GM12878 (cell line): ENCODE measurements at regions not wholly inside any gene's neighbourhood (a gene's known extent, or its start where the extent isn't known, plus 50 kb on each side); places are given as distances from the start of the nearest gene placed in this dataset.

Source experiments
- ATAC-seq: fragments of 200-7000 bp; cut with Tn5 transposase; 3 replicates; pipeline ENCODE4 v1.9.1; 2020; ENCODE audit warnings: mild to moderate bottlenecking, moderate library complexity
- BruUV-seq: library from RNA; stranded (reverse); fragments of 400-500 nt; replicated peaks from 2 replicates; lab custom pipeline; 2021; lab: Mats Ljungman, UMichigan
- CTCF ChIA-PET: fragments of 300-600 bp; sonication (Branson Sonifier 250); formaldehyde crosslinking; extraction: SDS; loops from one replicate; lab custom pipeline; 2021; ENCODE audit warnings: inconsistent platforms; lab: Yijun Ruan, JAX
- POLR2A ChIA-PET: fragments of 350-600 bp; formaldehyde crosslinking; extraction: SDS; loops from one replicate; lab custom pipeline; 2021; ENCODE audit warnings: inconsistent platforms; lab: Charles Lee
- RAD21 ChIA-PET: fragments of 300-600 bp; sonication (Branson Sonifier 250); formaldehyde crosslinking; loops from one replicate; lab custom pipeline; 2023; ENCODE audit warnings: antibody characterized with exemption; ENCODE audit not compliant: unreplicated experiment; lab: Charles Lee
- SMC1A ChIA-PET: fragments of 300-600 bp; sonication (Branson Sonifier 250); formaldehyde crosslinking; loops from one replicate; lab custom pipeline; 2023; ENCODE audit not compliant: unreplicated experiment, uncharacterized antibody; lab: Charles Lee
- DNase-seq: peaks from one replicate; pipeline ENCODE4 v3.0.0-alpha.2; 2011; ENCODE audit warnings: low read depth, low spot score
- FAIRE-seq: peaks from 3 replicates; lab custom pipeline; 2011; peaks lifted over from hg19 to GRCh38; lab: Jason Lieb, UNC
- H2AFZ ChIP-seq: 2 replicates; pipeline ENCODE4 v1.6.0; 2011; ENCODE audit warnings: low read depth, low read length, control low read depth; ENCODE audit not compliant: control insufficient read depth
- H3K27ac ChIP-seq: 2 replicates; pipeline ENCODE4 v1.5.1; 2011; ENCODE audit warnings: control low read depth; ENCODE audit not compliant: control insufficient read depth, insufficient read depth
- H3K27me3 ChIP-seq, 2 experiments: replicated peaks in 1 of 2; 2 replicates each; pipeline versions ENCODE4 v1.6.0 to v1.6.1; 2011; ENCODE audit warnings: low read length in 1 of 2; ENCODE audit not compliant: control insufficient read depth in 2 of 2, insufficient read depth in 2 of 2
- H3K36me3 ChIP-seq, 2 experiments: 2 replicates each; pipeline ENCODE4 v1.5.1; 2011; ENCODE audit warnings: low read length in 1 of 2; ENCODE audit not compliant: control insufficient read depth in 2 of 2, insufficient read depth in 2 of 2
- H3K4me1 ChIP-seq: 2 replicates; pipeline ENCODE4 v1.6.1; 2011; ENCODE audit warnings: mild to moderate bottlenecking, low read length, moderate library complexity, mixed read lengths; ENCODE audit not compliant: control insufficient read depth, insufficient read depth
- H3K4me2 ChIP-seq: 2 replicates; pipeline ENCODE4 v1.6.0; 2011; ENCODE audit warnings: control low read depth; ENCODE audit not compliant: control insufficient read depth, insufficient read depth
- H3K4me3 ChIP-seq: fragments of 200-600 bp; sonication (generic); 2 replicates; pipeline ENCODE4 v1.5.1; 2016
- H3K79me2 ChIP-seq: 2 replicates; pipeline ENCODE4 v1.6.0; 2011; ENCODE audit warnings: low read length; ENCODE audit not compliant: control insufficient read depth, insufficient read depth
- H3K9ac ChIP-seq: 2 replicates; pipeline ENCODE4 v1.8.0; 2011; ENCODE audit warnings: low read length, control low read depth, mixed read lengths; ENCODE audit not compliant: control insufficient read depth, insufficient read depth
- H3K9me3 ChIP-seq: replicated peaks from 3 replicates; pipeline ENCODE4 v1.5.1; 2011; ENCODE audit warnings: mild to moderate bottlenecking, low read length; ENCODE audit not compliant: control insufficient read depth, insufficient read depth
- H4K20me1 ChIP-seq: 2 replicates; pipeline ENCODE4 v1.6.0; 2011; ENCODE audit not compliant: control insufficient read depth, insufficient read depth
- ATF2 ChIP-seq: IDR thresholded peaks from 2 replicates; pipeline ENCODE4 v1.6.1; 2012; ENCODE audit warnings: low read length, inconsistent platforms
- BCL3 ChIP-seq: IDR thresholded peaks from 2 replicates; pipeline ENCODE4 v1.6.1; 2011; ENCODE audit warnings: borderline replicate concordance, low read depth, mild to moderate bottlenecking, moderate library complexity, low read length; ENCODE audit not compliant: insufficient read depth, poor library complexity, severe bottlenecking
- ESRRA ChIP-seq: IDR thresholded peaks from 2 replicates; pipeline ENCODE4 v1.6.1; 2012; ENCODE audit warnings: mild to moderate bottlenecking, low read length, improper control_type of control experiment
- EZH2 ChIP-seq: IDR thresholded peaks from 2 replicates; pipeline ENCODE4 v1.6.1; 2012; ENCODE audit warnings: low read depth, mild to moderate bottlenecking, control low read depth, inconsistent platforms, low read length, borderline replicate concordance; ENCODE audit not compliant: control insufficient read depth
- HDAC2 ChIP-seq: fragments of 200-600 bp; sonication (generic); IDR thresholded peaks from 2 replicates; pipeline ENCODE4 v1.6.1; 2017
- IKZF1 ChIP-seq: fragments of 450-650 bp; conservative IDR thresholded peaks from 2 replicates; pipeline ENCODE4 v1.6.1; 2017; ENCODE audit warnings: antibody characterized with exemption, mild to moderate bottlenecking
- MAX ChIP-seq: IDR thresholded peaks from 2 replicates; pipeline ENCODE4 v1.6.1; 2012; ENCODE audit warnings: low read depth, low read length, improper control_type of control experiment
- MEF2A ChIP-seq: IDR thresholded peaks from 2 replicates; pipeline ENCODE4 v1.6.1; 2011; ENCODE audit warnings: low read depth, mild to moderate bottlenecking, low read length, moderate library complexity; ENCODE audit not compliant: insufficient read depth
- MEF2B ChIP-seq: fragments of 450-650 bp; IDR thresholded peaks from 2 replicates; pipeline ENCODE4 v1.6.1; 2018; ENCODE audit warnings: mild to moderate bottlenecking, moderate library complexity; ENCODE audit not compliant: partially characterized antibody, poor library complexity, severe bottlenecking
- MYC ChIP-seq: IDR thresholded peaks from 2 replicates; pipeline ENCODE4 v1.6.1; 2011; ENCODE audit warnings: mild to moderate bottlenecking, low read length, moderate library complexity, inconsistent platforms; ENCODE audit not compliant: insufficient read depth, insufficient replicate concordance, insufficient read length, severe bottlenecking
- RAD51 ChIP-seq: fragments of 450-650 bp; IDR thresholded peaks from 2 replicates; pipeline ENCODE4 v1.6.1; 2016; ENCODE audit warnings: moderate library complexity, mild to moderate bottlenecking, inconsistent platforms
- SRF ChIP-seq, 2 experiments: IDR thresholded peaks; 2 replicates each; pipeline ENCODE4 v1.6.1; 2011; ENCODE audit warnings: low read depth in 2 of 2, low read length in 2 of 2, mild to moderate bottlenecking in 1 of 2, moderate library complexity in 1 of 2
- STAT1 ChIP-seq: fragments of 450-650 bp; conservative IDR thresholded peaks from 2 replicates; pipeline ENCODE4 v1.6.1; 2014; ENCODE audit warnings: antibody characterized with exemption, mild to moderate bottlenecking
- YY1 ChIP-seq: IDR thresholded peaks from 2 replicates; pipeline ENCODE4 v1.6.1; 2011; ENCODE audit warnings: low read depth, mild to moderate bottlenecking, low read length
- ZBTB33 ChIP-seq: fragments of 450-650 bp; IDR thresholded peaks from 2 replicates; pipeline ENCODE4 v1.6.1; 2017; ENCODE audit warnings: mild to moderate bottlenecking
- ZNF274 ChIP-seq: IDR thresholded peaks from one replicate; pipeline ENCODE4 v1.8.0; 2011; ENCODE audit not compliant: insufficient read length, insufficient read depth
- ZNF622 ChIP-seq: fragments of 450-650 bp; IDR thresholded peaks from 2 replicates; pipeline ENCODE4 v1.6.1; 2017; ENCODE audit warnings: mild to moderate bottlenecking, inconsistent platforms
- WGBS: methylation state at CpG from one replicate; pipeline ENCODE4 v1.1.6; 2016; ENCODE audit warnings: low lambda C conversion rate; ENCODE audit not compliant: insufficient replicate concordance, insufficient coverage; ENCODE audit errors: missing lambda C conversion rate; 5-methylcytosine and 5-hydroxymethylcytosine counted together
- in situ Hi-C: fragments of 300-500 bp; cut with MboI; formaldehyde crosslinking; loops from 9 replicates; pipeline ENCODE4 v1.14.3; 2018; ENCODE audit warnings: mixed read lengths
- intact Hi-C: fragments of 100-400 bp; cut with micrococcal nuclease; formaldehyde crosslinking; loops from one replicate; pipeline ENCODE4 v1.14.2; 2022; ENCODE audit not compliant: unreplicated experiment
- TF ChIP-seq, protein P1 (sequence below): IDR thresholded peaks from 2 replicates; pipeline ENCODE4 v1.6.1; 2012; ENCODE audit warnings: low read depth, low read length, improper control_type of control experiment

- BruUV-seq, result no TSS peak
- Histone ChIP-seq H3K27me3 (no peaks in the 10 kb centered on the region), H3K36me3 (no peaks in the 10 kb centered on the region), H3K9me3 (no peaks in the 10 kb centered on the region; the same call in 1 of the 3 replicates), H3K4me3 (no peak overlapping the region), H3K9ac (no peak overlapping the region), H3K27ac (no peak overlapping the region), H3K79me2 (no peaks in the 10 kb centered on the region), H3K4me1 (peaks cover 6% of the 10 kb centered on the region), H3K4me2 (no peak overlapping the region), H4K20me1 (no peaks in the 10 kb centered on the region), H2AFZ (no peak overlapping the region)
- DNase-seq (no peak), ATAC-seq (no peak), FAIRE-seq (no peak)
- WGBS, result 58% methylated on average over 6 of the region's 6 CpGs
- intact Hi-C loops, result no loop called here
- RAD21 ChIA-PET, result no interaction called here
- in situ Hi-C loops, result no loop called here
- POLR2A ChIA-PET, result no interaction called here
- SMC1A ChIA-PET, result interaction anchor here (1.6 kb wide), 1 partner anchor 14 kb away, joined by 5 read pairs; no protein-coding TSS in a partner anchor
- CTCF ChIA-PET, result no interaction called here
- TF ChIP-seq ATF2, result no peak
- TF ChIP-seq MAX, result no peak
- no peak for TF ChIP-seq STAT1
- TF ChIP-seq, protein P1, sequence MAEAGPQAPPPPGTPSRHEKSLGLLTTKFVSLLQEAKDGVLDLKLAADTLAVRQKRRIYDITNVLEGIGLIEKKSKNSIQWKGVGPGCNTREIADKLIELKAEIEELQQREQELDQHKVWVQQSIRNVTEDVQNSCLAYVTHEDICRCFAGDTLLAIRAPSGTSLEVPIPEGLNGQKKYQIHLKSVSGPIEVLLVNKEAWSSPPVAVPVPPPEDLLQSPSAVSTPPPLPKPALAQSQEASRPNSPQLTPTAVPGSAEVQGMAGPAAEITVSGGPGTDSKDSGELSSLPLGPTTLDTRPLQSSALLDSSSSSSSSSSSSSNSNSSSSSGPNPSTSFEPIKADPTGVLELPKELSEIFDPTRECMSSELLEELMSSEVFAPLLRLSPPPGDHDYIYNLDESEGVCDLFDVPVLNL, result no peak
- TF ChIP-seq HDAC2, result no peak
- TF ChIP-seq YY1, result no peak
- no peak for TF ChIP-seq MYC
- TF ChIP-seq RAD51, result no peak
- TF ChIP-seq MEF2B, result no peak
- TF ChIP-seq MEF2A, result no peak
- TF ChIP-seq IKZF1, result no peak
- TF ChIP-seq ESRRA, result no peak
- TF ChIP-seq ZBTB33, result no peak
- no peak for TF ChIP-seq EZH2
- TF ChIP-seq SRF (IDR thresholded peaks at IDR 0.05; ENCODE audit: low read depth in 2 of 2, low read length in 2 of 2), result no peak
- no peak for TF ChIP-seq BCL3
- TF ChIP-seq ZNF274, result no peak
- TF ChIP-seq ZNF622, result no peak
Observed at GRCh38 chr4:176432811-176433540, 113.2 kb downstream of the SPCS3 start.
